Vagina (tissue), 2 donors: ENCODE measurements at regions not wholly inside any gene's neighbourhood (a gene's known extent, or its start where the extent isn't known, plus 50 kb on each side); places are given as distances from the start of the nearest gene placed in this dataset.

Source experiments
- POLR2A ChIP-seq, 2 donors: fragments of 450-650 bp; IDR thresholded peaks; one replicate each; pipeline ENCODE4 v1.6.1; 2017; ENCODE audit warnings: antibody characterized with exemption in 2 of 2, mild to moderate bottlenecking in 2 of 2, moderate library complexity in 2 of 2
- POLR2AphosphoS5 ChIP-seq, 2 donors: sonication (generic); formaldehyde crosslinking; IDR thresholded peaks; one replicate each; pipeline ENCODE4 v1.9.0; 2017; ENCODE audit warnings: antibody characterized with exemption in 2 of 2, mild to moderate bottlenecking in 2 of 2, low read depth in 1 of 2; ENCODE audit not compliant: insufficient read depth in 1 of 2
- TF ChIP-seq, protein P1 (sequence below), 3 experiments: fragments of 450-650 bp in 2 of 3; fragments of 200-600 bp in 1 of 3; sonication (generic) in 1 of 3; IDR thresholded peaks; one replicate each; pipeline ENCODE4 v1.5.1; 2017 to 2019; ENCODE audit warnings: antibody characterized with exemption in 3 of 3, mild to moderate bottlenecking in 2 of 3, moderate library complexity in 2 of 3

GRCh38 chr21:16457498-16457897 is 727.7 kb downstream of the USP25 start:
- TF ChIP-seq POLR2A (IDR thresholded peaks at IDR 0.05) (no peak), POLR2AphosphoS5 (IDR thresholded peaks at IDR 0.05; ENCODE audit: insufficient read depth in 1 of 2, low read depth in 1 of 2) (no peak)
- TF ChIP-seq, protein P1, sequence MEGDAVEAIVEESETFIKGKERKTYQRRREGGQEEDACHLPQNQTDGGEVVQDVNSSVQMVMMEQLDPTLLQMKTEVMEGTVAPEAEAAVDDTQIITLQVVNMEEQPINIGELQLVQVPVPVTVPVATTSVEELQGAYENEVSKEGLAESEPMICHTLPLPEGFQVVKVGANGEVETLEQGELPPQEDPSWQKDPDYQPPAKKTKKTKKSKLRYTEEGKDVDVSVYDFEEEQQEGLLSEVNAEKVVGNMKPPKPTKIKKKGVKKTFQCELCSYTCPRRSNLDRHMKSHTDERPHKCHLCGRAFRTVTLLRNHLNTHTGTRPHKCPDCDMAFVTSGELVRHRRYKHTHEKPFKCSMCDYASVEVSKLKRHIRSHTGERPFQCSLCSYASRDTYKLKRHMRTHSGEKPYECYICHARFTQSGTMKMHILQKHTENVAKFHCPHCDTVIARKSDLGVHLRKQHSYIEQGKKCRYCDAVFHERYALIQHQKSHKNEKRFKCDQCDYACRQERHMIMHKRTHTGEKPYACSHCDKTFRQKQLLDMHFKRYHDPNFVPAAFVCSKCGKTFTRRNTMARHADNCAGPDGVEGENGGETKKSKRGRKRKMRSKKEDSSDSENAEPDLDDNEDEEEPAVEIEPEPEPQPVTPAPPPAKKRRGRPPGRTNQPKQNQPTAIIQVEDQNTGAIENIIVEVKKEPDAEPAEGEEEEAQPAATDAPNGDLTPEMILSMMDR (IDR thresholded peaks at IDR 0.05) = no peak
